Heart left ventricle (tissue), 16 donors: ENCODE measurements at regions not wholly inside any gene's neighbourhood (a gene's known extent, or its start where the extent isn't known, plus 50 kb on each side); places are given as distances from the start of the nearest gene placed in this dataset.

Experiments used
- ATAC-seq, 4 donors: fragments of 200-7000 bp; cut with Tn5 transposase; one replicate each; pipeline ENCODE4 v1.9.1; 2020 to 2022; ENCODE audit warnings: moderate library complexity in 4 of 4, mild to moderate bottlenecking in 3 of 4, moderate number of reproducible peaks in 1 of 4
- DNase-seq, 5 donors: peaks; one replicate each; pipeline ENCODE4 v3.0.0-alpha.2; 2020
- H3K27ac ChIP-seq, 12 donors: fragments of 200-600 bp; sonication (generic) in 4 of 12; one replicate each; pipeline versions ENCODE4 v1.5.0 to v1.8.0; 2016 to 2022; ENCODE audit warnings: mild to moderate bottlenecking in 2 of 12
- H3K27me3 ChIP-seq, 9 donors: fragments of 200-600 bp; sonication (generic) in 2 of 9; one replicate each; pipeline versions ENCODE4 v1.5.1 to v1.8.0; 2016 to 2022; ENCODE audit warnings: mild to moderate bottlenecking in 3 of 9
- H3K36me3 ChIP-seq, 9 donors: fragments of 200-600 bp; sonication (generic) in 2 of 9; one replicate each; pipeline versions ENCODE4 v1.5.0 to v1.8.0; 2018 to 2022; ENCODE audit warnings: mild to moderate bottlenecking in 2 of 9
- H3K4me1 ChIP-seq, 12 donors: fragments of 200-600 bp; sonication (generic) in 4 of 12; one replicate each; pipeline versions ENCODE4 v1.5.0 to v1.8.0; 2016 to 2022; ENCODE audit warnings: mild to moderate bottlenecking in 3 of 12
- H3K4me3 ChIP-seq, 12 donors: fragments of 200-600 bp; sonication (generic) in 4 of 12; one replicate each; pipeline versions ENCODE4 v1.5.0 to v1.8.0; 2017 to 2022; ENCODE audit warnings: mild to moderate bottlenecking in 9 of 12, moderate library complexity in 4 of 12
- H3K9me3 ChIP-seq, 12 donors: fragments of 200-600 bp; sonication (generic) in 4 of 12; one replicate each; pipeline versions ENCODE4 v1.5.0 to v1.8.0; 2016 to 2022; ENCODE audit warnings: mild to moderate bottlenecking in 1 of 12
- CTCF ChIP-seq, 12 donors: fragments of 200-600 bp; sonication (generic) in 4 of 12; IDR thresholded peaks; one replicate each; pipeline versions ENCODE4 v1.5.0 to v1.8.0; 2018 to 2022; ENCODE audit warnings: antibody characterized with exemption in 12 of 12, mild to moderate bottlenecking in 5 of 12
- POLR2A ChIP-seq, 2 donors: fragments of 450-650 bp; IDR thresholded peaks; one replicate each; pipeline ENCODE4 v1.6.1; 2017; ENCODE audit warnings: antibody characterized with exemption in 2 of 2, mild to moderate bottlenecking in 2 of 2, moderate library complexity in 2 of 2
- WGBS, 4 donors: extraction: QIAGEN DNeasy Blood & Tissue Kit in 2 of 4; methylation state at CpG; one replicate each; pipeline versions ENCODE4 v1.1.5 to v1.1.7; 2013 to 2018; 5-methylcytosine and 5-hydroxymethylcytosine counted together
- intact Hi-C, 10 donors: fragments of 100-400 bp; cut with DNase I; formaldehyde crosslinking; loops; one replicate each; pipeline versions ENCODE4 v1.11.1 to v1.14.2; 2022
- donor health status: ischemic (EF 13 %, LVEDD 7.1; RV severe dilation, severe dysfunction).
- donor health status: healthy with polysubstance abuse.
- donor health status: DM: no; HTN: yes; CAD: no.
- donor health status: DM: no; HTN: no; CAD: no.
- donor health status: ischemic (EF 25% LVEDD 6.9; RV normal size, moderate dysfunction).
- donor health status: ischemic (EF 25% LVEDD 5.7; RV mildly dilated, moderate dysfunction).
- donor health status: healthy.
- donor health status: DM: yes; HTN: yes; CAD: no.
- donor health status: ischemic (EF 35%, LVEDD 5.7; RV mildly dilated, moderate dysfunction).
- donor health status: nonischemic (EF 11% LVEDD 7.7; RV severe dilation, severe dysfunction).
- donor health status: DM: yes; HTN: yes; CAD: no.
- donor health status: PGD.
- donor health status: ischemic (EF 29% LVEDD 5.4; RV normal size, mild dysfunction).
- donor health status: nonischemic (EF 23%, LVEDD 6.1; RV moderate dilation, normal function).

GRCh38 chr2:215671691-215672090 is 235.8 kb upstream of the FN1 start:
- Histone ChIP-seq H3K27ac (no peak overlapping the region), H3K4me3 (no peak overlapping the region), H3K27me3 (peaks cover 0 to 5% (median 0%) of the 10 kb centered on the region in 9 donors), H3K4me1 (peaks cover 0 to 18% (median 8%) of the 10 kb centered on the region in 12 donors), H3K9me3 (peaks cover 0 to 12% (median 0%) of the 10 kb centered on the region in 12 donors), H3K36me3 (no peaks in the 10 kb centered on the region)
- intact Hi-C loops = no loop called here
- DNase-seq = no peak
- no peak for ATAC-seq
- TF ChIP-seq POLR2A (IDR thresholded peaks at IDR 0.05) (no peak), CTCF (IDR thresholded peaks at IDR 0.05) (no peak)
- 80 to 89% (median 88%) methylated on average over 6 of the region's 6 CpGs for WGBS, 4 donors

GRCh38 chr2:215671244-215671643 is 235.4 kb upstream of the FN1 start:
- no peak for TF ChIP-seq POLR2A (IDR thresholded peaks at IDR 0.05)
- TF ChIP-seq CTCF (IDR thresholded peaks at IDR 0.05) = no peak
- DNase-seq (no peak), ATAC-seq (no peak)
- Histone ChIP-seq H3K36me3 (no peaks in the 10 kb centered on the region), H3K4me3 (no peak overlapping the region), H3K27ac (no peak overlapping the region), H3K9me3 (peaks cover 0 to 12% (median 0%) of the 10 kb centered on the region in 12 donors), H3K27me3 (peaks cover 0 to 5% (median 0%) of the 10 kb centered on the region in 9 donors), H3K4me1 (peaks cover 0 to 18% (median 8%) of the 10 kb centered on the region in 12 donors)
- WGBS, 4 donors = 92 to 98% (median 94%) methylated on average over 2 of the region's 2 CpGs
- intact Hi-C loops = no loop called here

- TF ChIP-seq POLR2A (IDR thresholded peaks at IDR 0.05) (no peak), CTCF (IDR thresholded peaks at IDR 0.05) (no peak)
- ATAC-seq = no peak
- intact Hi-C loops = no loop called here
- Histone ChIP-seq H3K36me3 (no peaks in the 10 kb centered on the region), H3K4me1 (peaks cover 0 to 18% (median 8%) of the 10 kb centered on the region in 12 donors), H3K9me3 (peaks cover 0 to 12% (median 0%) of the 10 kb centered on the region in 12 donors), H3K4me3 (no peak overlapping the region), H3K27me3 (peaks cover 0 to 5% (median 0%) of the 10 kb centered on the region in 9 donors), H3K27ac (no peak overlapping the region)
- no peak for DNase-seq
- 70 to 80% (median 74%) methylated on average over 4 of the region's 4 CpGs for WGBS, 4 donors
Observed at GRCh38 chr2:215670396-215670795, 234.5 kb upstream of the FN1 start.

GRCh38 chr2:215668378-215668775 is 232.5 kb upstream of the FN1 start:
- intact Hi-C loops = no loop called here
- Histone ChIP-seq H3K27ac (peak overlapping the region in 1 of 12 donors; percentile 74), H3K27me3 (peaks cover 0 to 5% (median 0%) of the 10 kb centered on the region in 9 donors), H3K4me3 (no peak overlapping the region), H3K4me1 (peaks cover 0 to 30% (median 8%) of the 10 kb centered on the region in 12 donors), H3K9me3 (peaks cover 0 to 8% (median 0%) of the 10 kb centered on the region in 12 donors), H3K36me3 (no peaks in the 10 kb centered on the region)
- ATAC-seq = peak in 2 of 4 donors; percentile 61 to 63
- peak in 1 of 5 donors; percentile 47 for DNase-seq
- no peak for TF ChIP-seq CTCF (IDR thresholded peaks at IDR 0.05)
- no peak for TF ChIP-seq POLR2A (IDR thresholded peaks at IDR 0.05)
- WGBS, 4 donors = 17 to 40% (median 25%) methylated on average over 5 of the region's 5 CpGs
